Activated gamma-delta T cell treated with Interleukin-2 at 50 U/mL for 16 hours (primary cell): ENCODE measurements at regions not wholly inside any gene's neighbourhood (a gene's known extent, or its start where the extent isn't known, plus 50 kb on each side); places are given as distances from the start of the nearest gene placed in this dataset.
"Not testable (repeated sequence)": the region's sequence is repeated elsewhere in the genome, so short reads cannot be mapped to it uniquely, and the experiment has no call there.

Source experiments
- DNase-seq: peaks from one replicate; pipeline ENCODE4 v3.0.0-alpha.2; 2020

DNA sequence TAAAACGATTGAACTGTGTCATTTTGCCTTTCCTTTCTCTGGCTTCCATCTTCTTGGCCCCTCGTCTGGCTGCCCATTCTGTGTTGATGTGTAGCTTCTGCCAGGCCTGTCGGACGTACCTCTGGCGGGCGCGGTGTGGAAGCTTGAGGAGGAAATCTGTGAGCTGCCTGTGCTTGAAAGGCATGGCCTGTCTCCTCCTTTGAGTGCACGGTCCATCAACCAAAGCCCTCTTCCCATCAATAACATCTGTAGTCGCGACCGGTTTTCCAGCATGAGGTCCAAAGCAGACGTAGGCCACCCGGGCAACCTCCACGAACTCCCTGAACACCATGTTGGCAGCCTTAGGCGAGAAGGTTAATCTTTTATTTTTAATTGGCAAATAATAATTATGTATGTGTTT, 202.7 kb downstream of the CRLF2 start:
- no peak for DNase-seq

DNA sequence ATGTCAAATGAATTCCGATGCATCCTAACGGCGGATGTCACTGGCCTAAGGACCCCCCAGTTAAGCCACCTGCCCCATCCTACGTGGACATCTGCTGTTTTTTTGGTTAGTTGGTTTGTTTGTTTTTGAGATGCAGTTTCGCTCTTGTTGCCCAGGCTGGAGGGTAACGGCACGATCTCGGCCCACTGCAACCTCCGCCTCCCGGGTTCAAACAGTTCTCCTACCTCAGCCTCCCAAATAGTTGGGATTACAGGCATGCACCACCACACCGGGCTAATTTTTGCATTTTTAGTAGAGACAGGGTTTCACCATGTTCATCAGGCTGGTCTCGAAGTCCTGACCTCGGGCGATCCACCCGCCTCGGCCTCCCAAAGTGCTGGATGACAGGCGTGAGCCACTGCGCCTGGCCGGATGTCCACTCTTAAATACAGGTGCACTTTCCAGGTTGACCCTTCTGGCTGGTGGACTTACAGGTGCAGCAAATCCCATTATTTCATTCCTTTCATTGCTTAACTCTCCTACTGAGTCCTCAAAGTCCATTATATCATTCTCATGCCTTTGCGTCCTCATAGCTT, 206.2 kb downstream of the CRLF2 start:
- DNase-seq = no peak

DNA sequence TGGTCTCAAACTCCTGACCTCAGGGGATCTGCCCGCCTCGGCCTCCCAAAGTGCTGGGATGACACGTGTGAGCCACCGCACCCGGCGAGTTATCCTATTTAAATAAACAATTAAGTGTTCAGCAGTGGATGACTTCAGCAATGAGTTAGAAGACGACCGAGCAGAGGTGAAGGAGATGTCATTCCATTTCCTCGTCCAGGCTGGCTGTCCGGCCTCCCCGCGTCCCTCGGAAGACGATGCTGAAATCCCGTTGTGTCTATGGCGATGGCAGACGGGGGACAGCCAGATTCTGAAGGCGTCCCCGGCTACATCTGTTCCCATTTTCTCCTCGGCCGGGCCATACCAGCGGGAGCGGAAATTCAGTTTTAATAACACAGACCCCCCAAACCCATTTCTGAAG, 209.8 kb downstream of the CRLF2 start:
- no peak for DNase-seq

DNA sequence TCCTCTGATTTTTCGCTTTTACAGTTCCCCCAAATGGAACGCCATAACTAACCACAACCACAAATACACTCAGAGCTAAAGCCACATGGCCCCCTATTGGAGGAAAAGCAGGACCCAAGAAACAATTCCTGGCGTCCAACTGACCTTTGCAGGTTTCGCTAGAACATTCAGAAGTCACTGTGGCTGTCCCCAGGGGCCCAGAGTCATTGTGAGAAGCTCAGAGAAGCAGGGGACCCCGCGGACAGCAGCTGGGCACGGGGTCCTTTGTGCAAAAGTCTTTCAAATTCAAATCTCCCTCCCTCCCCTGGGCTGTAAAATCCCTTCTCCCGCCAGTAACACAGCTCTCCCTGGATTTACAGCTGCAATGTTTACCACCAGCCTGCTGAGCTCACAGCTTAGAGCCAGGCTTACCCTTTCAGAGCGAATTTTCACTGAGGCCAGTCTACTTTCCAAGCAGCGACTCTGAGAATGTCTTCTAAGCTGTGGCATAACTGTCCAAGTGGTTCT, 214.8 kb downstream of the CRLF2 start:
- DNase-seq = no peak

DNA sequence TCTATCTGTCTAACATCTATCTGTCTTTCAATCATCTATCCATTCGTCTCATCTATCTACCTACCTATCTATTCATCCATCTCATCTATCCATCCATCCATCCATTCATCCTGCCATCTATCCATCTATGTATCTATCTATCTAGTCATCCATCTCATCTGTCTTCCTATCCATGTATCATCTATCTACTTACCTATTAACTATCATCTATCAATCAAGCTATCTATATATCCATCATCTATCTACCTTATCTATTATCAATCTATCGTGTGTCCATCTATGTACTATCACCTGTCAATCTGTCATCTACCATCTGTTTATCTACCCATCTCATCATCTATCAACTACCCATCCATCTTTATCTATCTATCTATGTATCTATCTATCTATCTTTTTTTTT, 217.7 kb downstream of the CRLF2 start:
- no peak for DNase-seq

DNA sequence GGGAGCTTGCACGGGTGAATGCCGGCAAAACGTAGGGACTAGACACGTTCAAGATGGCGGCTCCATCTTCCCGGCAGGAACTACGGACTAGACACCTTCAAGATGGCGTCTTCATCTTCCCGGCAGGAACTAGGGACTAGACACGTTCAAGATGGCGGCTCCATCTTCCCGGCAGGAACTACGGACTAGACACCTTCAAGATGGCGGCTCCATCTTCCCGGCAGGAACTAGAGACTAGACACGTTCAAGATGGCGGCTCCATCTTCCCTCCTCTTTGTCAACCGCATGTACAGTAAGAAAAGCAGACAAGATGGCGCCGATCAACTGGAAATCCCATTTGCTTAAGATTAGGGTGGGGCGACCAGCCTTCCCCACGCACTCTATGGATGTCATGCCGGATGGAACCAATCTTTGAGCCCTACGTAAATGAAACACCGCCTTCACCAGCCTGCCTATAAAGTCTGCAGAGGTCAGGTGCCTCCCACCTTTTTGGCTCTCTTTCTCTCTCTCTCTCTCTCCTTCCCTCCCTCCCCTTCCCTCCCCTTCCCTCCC, 222.4 kb downstream of the CRLF2 start:
- DNase-seq = peak; percentile 70

DNA sequence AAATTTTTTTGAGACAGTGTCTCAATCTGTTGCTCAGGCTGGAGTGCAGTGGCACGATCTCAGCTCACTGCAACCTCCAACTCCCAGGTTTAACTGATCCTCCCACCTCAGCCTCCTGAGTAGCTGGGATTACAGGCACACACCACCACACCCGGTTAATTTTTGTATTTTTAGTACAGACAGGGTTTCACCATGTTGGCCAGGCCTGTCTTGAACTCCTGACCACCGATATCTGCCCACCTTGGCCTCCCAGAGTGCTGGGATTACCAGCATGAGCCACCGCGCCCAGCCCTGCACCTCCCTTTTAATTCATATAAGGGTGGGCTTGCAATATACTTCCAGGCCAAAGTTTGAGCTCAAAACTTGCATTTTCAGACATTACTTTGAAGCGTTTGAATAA, 223.9 kb downstream of the CRLF2 start:
- DNase-seq = not testable (repeated sequence)

DNA sequence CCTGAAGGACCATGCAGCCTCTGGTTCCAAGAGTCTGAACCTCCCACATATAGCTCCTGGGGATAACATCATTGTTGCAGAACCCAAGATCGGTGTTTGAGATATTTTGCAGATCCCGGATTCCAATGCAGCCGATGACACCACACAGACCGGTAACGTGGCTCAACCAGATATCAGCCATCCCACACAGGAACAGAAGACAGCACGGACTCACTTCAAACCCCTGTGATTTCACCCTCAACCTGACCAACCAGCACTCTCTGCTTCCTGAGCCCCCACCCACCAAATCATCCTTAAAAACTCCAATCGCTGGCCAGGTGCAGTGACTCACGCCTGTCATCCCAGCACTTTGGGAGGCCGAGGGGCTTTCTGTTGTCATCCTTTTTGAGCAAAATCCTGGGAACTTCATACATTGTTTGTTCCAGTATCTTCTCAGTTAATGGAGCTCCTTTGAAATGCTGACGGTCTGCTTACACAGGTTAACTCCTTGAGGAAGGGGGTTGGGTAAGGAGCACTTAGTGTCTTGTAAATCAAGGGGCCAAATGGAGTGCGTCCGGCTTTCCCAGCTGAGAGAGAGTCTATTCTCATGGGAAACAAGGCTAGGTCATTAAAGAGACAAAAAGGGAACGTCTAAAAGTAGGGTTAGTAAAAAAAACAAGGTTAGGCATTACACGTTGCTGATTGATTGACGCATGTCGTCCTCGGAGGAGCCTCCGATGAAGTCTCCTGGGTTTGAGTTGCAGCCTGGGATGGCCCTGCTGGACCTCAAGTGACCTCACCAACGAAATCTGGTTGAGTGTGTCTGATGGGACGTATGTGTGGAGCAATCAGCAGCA, 230.4 kb downstream of the CRLF2 start:
- no peak for DNase-seq

DNA sequence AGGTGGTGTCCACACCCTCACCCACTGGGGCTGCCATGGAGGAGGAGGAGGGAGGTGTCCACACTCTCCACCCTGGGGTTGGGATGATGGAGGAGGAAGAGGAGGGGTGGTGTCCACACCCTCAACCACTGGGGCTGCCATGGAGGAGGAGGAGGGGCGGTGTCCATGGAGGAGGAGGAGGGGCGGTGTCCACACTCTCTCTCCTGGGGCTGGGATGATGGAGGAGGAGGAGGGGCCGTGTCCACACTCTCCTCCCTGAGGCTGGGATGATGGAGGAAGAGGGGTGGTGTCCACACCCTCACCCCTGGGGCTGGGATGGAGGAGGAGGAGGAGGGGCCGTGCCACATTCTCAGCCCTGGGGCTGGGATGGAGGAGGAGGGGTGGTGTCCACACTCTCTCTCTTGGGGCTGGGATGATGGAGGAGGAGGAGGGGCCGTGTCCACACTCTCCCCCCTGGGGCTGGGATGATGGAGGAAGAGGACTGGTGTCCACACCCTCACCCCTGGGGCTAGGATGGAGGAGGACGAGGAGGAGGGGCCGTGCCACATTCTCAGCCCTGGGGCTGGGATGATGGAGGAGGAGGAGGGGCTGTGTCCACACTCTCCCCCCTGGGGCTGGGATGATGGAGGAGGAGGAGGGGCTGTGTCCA, 231.7 kb downstream of the CRLF2 start:
- no peak for DNase-seq

DNA sequence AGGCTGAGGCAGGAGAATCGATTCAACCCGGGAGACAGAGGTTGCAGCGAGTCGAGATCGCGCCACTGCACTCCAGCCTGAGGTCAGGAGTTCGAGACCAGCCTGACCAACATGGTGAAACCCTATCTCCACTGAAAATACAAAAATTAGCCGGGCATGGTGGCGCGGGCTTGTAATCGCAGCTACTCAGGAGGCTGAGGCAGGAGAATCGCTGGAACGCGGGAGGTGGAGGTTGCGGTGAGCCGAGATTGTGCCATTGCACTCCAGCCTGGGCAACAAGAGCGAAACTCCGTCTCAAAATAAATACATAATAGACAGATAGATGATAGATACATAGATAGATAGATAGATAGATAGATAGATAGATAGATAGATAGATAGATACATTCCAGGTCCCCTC, 233.3 kb downstream of the CRLF2 start:
- not testable (repeated sequence) for DNase-seq

DNA sequence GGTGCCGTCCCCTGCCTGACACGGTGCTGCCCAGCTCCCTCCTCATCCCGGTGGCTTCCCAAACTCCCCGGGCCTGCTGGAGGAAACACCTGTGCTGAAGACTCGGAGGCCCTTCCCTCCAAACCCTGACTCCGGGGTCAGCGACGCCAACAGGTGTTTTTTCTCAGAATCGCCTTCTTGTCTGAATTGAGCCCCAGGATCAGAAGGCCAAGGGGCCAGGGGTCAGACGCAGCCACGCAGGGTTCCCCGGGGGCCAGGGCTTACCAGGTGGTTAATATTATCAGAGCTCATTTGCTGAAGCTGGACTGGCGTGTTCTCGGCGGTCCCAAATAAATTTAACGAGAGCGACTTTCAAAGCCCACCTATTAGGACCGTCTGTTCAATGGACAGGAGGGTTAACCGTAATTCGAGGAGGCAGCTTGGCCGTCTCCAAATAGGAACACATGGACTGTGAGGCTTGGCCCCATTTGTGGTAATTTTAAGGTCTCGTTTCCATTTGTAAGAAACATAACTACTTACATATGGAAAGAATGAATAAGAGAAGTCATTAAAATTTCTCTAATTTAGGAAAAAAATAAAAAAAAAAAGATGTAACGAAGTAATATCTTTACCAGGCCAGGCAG, 239.3 kb downstream of the CRLF2 start:
- DNase-seq = no peak

DNA sequence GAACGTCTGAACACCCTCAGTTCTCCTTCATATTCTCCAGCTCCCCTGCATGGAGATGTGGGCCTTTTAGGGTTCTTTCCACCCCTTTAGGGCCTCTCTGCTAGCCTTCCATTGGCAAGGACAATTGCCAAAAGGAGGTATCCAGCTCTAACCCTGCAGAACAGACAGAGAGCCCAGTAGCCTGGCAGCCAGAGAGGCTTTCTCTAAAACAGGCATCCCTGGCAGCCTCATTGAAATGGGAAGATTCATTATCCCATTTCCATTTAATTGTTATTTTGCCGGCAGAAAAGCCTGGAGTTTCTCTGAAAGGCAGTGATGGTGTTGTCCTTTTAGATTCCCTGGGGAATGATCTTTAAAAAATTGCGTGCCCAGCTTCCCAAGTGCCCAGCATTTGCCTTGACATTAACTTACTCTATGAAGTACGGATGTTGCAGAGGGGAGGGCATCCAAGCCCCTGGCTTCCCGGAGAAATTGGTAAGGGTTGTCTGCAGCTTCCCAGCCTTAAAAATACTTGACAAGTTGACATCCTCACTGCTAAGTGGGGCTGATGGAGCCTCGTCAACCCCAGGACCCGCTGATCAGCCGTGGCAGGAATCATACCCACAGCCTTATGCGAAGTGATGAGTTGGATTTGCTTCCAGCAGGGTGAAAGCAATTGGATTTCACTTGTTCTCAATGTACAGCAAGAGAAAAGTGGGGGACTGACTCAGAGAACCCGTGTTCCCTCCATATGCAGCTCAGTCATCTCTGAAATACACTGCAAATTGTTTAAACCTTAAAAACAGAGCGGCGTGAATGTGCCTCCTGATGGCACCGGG, 244.1 kb downstream of the CRLF2 start:
- no peak for DNase-seq

DNA sequence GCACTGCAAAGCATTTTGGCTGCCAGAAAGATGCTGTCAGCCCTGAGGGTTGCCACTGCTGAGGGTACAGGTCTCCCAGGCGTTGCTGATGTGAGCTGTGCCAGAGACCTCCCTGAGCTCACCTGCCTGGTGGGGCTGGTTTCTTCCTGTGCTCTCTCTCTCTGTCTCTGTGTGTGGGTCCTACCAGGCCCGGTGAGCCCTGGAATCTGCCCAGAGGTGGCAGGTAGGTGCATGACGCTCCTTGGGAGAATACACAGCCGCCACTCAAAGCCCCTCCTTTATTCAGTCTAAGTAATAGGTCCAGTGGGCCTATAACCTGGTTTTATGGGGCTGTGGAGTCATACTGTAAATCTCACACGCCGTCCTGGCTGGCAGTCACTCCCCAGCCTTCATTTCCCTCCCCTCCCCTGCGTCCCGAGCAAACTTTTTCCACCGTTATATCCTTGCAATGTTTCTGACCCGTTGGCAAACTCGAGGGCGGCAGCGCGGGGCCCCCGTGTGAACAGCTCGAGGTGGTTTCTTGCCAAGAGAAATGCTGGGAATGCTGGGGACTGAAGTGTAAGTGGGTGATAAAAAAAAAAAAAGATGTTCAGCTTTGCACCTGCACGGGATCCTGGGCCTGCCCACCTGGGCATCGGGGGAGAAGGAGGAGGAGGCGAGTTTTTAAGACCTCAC, 245.9 kb downstream of the CRLF2 start:
- no peak for DNase-seq

DNA sequence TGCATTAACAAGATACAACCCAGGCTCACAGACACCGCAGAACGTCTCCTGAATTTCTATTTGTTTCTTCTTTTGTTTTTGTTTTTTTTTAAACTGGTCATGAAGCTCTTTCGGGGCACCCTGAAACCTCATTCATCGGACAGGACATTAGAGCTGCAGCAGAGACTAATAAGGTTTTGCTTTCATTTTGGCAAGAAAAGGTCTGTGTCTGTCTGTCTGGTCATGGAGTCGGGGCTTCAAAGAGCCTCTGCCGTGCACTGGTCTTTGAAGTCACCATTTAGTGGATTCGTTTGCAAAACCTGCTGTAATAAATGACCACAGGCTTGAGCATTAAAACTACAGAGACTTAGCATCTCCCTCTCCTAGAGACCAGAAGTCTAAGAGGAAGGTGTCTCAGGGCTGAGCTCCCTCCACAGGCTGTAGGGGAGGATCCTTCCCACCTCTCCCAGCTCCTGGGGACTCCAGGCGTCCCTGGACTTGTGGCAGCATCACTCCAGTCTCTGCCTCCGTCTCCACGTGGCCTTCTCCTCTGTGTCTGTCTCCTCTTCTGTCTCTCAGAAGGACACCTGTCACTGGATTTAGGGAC, 247.5 kb downstream of the CRLF2 start:
- no peak for DNase-seq

DNA sequence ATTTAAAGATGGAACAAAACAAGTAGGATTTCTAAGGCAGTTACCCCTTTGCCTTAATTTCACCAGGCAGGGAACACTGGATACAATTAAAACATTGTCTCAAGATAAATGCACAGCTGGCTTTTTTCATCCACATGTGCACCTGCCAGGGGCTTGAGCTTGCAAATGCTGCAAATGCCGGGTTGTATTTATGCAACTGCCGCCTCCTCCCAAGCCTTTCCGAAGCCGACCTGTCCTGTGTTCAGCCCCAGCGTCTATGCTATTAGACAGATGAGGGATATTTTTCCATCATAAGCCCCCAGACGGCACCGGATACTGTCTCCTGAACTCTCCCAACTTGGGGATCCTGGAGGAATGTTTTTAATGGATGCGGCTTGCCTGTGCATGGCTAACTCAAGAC, 251.6 kb downstream of the CRLF2 start:
- DNase-seq = no peak

DNA sequence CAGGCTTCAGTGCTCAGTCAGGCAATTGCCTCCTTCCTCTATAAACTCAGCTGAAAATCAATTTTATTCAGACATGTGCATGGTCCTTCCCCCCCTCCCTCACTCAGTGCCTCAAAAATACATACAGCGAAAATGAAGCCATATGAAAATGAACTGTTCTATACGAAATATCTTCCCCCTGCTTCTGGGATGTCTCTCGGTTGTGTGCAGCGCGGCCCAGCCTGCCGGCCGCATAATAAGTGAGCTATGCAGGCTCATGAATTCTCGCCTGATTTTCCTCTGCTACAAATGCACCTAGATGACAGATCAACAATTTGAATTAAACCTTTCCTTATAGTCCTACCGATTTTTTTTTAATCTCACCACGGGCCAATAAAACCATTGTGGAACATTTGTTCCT, 252.9 kb downstream of the CRLF2 start:
- no peak for DNase-seq

DNA sequence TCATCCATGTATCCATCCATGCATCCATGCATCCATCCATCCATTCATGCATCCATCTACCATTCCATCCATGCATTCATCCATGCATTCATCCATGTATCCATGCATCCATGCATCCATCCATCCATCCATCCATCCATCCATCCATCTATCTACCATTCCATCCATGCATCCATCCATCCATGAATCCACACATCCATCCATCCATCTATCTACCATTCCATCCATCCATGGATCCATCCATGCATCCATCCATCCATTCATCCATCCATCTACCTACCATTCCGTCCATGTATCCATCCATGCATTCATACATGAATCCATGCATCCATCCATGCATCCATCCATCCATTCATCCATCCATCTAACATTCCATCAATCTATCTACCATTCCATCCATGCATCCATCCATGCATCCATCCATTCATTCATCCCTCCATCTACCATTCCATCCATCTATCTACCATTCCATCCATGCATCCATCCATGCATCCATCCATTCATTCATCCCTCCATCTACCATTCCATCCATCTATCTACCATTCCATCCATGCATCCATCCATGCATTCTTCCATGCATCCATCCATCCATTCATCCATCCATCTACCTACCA, 257.2 kb downstream of the CRLF2 start:
- not testable (repeated sequence) for DNase-seq

DNA sequence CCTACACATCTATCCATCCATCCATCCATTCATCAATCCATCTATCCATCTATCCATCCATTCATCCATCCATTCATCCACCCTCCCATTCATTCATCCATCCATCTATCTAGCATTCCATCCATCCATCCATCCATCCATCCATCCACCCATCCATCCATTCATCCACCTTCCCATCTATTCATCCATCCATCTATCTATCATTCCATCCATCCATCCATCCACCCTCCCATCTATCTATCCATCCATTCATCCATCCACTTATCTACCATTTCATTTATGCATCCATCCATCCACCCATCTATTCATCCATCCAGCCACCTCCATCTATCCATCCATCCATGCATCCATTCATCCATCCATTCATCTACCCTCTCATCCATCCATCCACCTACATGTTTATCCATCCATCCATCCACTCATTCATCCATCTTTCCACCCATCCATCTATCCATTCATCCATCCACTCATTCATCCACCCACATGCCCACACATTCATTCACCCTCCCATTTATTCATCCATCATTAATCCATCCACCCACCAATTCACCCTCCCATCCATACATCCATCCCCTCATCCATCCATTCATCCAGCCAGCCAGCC, 258.5 kb downstream of the CRLF2 start:
- no peak for DNase-seq

DNA sequence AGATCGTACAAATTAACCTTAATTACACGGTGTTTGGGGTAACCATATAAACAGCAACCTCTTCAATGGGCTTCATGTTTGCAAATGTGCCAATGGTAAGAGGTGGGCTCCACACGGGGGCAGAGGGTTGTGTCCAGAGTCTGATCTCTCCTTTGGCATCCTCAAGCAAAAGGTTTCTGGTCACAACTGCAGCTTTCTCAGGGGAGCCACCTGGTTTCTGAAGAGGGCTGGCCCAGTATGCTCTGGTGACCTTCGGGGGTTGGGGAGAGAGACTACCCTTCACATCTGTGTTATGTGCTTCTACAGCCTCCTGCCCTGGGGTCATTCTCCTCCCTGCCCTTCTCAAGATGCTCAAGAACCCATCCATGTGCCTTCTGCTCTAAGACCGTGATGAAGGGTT, 259.6 kb downstream of the CRLF2 start:
- DNase-seq = no peak

DNA sequence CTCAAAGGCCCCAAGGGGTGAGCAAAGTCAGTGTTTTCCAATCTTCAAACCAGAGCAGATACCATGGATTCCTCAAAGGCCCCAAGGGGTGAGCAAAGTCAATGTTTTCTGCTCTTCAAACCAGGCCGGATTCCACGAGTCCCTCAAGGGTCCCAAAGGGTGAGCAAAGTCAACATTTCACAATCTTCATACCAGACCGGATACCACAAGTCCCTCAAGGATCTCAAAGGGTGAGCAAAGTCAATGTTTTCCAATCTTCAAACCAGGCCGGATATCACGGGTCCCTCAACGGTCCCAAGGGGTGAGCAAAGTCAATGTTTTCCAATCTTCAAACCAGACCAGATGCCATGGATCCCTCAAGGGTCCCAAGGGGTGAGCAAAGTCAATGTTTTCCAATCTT, 265.2 kb downstream of the CRLF2 start:
- not testable (repeated sequence) for DNase-seq
